ENCODE measurements at regions not wholly inside any gene's neighbourhood (a gene's known extent, or its start where the extent isn't known, plus 50 kb on each side); places are given as distances from the start of the nearest gene placed in this dataset.
"Not testable (repeated sequence)": the region's sequence is repeated elsewhere in the genome, so short reads cannot be mapped to it uniquely, and the experiment has no call there.

DNA sequence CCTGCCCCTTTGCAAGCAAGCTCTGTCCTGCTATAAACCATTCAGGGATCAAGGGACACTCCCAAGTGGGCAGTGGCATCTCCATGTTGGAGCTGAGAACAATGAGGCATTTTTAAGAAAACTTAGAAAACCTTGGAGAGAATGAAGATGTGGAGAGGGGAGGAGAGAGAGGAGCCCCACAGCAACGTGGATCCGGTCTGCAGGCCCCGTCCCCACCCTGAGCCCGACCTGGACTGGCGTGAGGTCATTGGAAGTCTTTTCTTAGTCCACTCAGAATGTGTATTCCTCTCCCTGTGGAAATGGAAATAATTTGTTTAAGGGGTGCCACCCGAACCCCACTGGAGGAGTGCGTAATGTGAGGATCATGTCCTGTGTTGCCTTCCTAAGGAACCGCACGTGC, 328.0 kb upstream of the COX7C start:
- not testable (repeated sequence) for DNase-seq

DNA sequence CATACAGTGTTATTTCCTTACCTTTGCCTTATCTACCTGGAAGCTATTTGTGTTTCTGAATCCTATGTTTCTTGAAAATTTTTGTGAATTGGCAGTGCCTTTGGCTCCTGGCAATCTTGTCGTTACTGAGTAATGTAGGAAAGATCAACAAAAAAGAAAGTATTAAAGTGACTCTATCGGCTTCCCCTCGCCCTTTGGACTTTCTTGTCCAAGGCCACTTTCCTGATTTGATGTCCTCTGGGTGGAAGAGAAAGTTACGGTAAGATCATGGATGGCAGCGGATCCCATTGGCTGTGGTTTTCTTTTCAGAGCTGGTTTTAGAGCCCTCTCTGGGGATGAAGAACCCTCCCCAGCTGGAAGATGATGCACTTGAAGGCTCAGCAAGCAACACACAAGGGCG, 324.9 kb upstream of the COX7C start:
- DNase-seq, result not testable (repeated sequence)

DNA sequence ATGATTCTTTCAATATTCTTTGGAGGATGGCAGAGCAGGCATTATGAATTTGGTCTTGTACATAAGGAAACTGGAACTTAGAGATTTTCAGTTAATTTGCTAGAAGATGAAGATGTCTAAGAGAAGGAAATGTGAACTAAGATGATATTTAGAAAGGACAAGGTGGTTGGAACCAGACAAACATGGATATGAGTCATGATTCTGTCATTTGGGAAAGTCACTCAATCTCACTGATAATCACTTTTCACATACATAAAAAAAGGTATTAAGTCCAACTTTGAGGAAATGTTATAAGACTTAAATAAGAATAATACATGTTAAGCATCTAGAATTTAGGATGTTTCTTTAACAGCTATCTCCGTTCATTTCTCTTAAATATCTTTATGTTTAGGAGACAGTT, 315.1 kb upstream of the COX7C start:
- not testable (repeated sequence) for DNase-seq

DNA sequence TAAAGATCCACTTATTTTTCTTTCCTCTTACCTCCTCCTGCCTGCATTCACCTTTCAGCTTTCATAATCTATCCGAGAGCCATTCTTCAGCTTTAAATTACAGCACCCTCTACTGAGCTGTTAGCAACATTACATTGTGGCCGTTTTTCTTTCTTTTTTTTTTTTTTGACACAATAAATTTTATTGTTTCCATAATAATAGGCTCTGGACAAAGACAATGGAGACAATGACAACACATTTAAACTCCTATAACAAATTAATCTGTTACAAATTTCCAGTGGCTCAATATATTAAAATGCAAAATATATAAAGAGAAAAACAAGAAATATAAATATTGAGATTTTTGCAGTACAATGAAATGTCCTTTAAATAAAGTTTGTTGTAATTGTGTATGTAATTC, 312.7 kb upstream of the COX7C start:
- DNase-seq, result peak; percentile 25

DNA sequence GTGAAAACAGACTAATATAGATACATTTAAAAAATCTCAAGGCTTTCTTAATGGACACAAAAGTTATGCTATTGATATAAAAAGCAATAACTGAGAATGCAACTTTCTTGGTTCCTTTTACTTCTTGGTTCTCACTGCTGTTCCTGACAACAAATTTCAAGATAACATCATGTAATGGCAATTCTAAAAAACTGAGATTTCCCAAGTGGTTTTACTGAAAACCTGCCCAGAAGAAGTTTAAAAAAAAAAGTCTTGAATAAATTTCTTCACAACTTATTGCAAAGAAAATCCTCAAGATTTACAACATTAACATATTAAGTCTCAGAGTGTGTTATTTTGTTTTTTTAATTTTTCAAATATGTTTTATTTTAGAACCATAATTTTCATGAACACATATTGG, 302.8 kb upstream of the COX7C start:
- no peak for DNase-seq

GRCh38 chr5:86320266-86320665, 297.5 kb upstream of the COX7C start:
- DNase-seq, result no peak

DNA sequence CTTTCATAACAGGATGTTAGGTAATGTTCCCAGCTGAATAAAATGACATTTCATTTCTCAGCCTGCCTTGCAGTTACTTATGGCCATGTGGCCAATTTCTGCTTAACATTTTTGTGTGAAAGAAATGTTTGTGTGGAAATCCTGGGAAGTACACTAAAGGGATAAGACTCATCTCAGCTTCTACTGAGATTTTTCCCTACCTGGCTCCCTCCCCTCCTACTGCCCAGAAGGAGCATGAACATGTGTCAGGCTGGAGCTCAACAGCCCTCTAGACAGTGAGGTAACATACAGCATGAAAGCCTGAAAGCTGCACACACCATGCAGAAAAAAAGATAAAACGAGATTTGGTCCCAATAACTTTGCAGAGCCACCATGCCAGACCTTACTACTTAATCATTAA, 288.4 kb upstream of the COX7C start:
- no peak for DNase-seq

DNA sequence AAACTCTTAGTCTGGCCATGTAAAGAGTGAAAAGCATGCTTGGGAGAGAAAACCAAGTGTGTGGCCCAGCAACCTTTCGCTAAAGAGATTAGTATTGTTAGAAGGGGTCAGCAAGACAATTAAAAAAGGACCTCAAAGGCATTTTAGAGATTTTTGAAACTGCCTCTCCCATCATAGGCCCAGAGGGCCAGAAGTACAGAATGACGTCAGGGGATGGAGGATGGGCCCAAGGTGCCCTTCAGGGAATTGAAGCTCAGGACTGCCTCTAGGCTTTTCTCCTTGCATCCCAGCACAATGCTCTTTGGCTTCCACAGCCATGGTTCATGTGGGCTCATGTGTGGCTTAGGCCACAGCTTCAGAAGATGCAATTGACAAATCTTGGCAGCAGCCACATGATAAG, 287.0 kb upstream of the COX7C start:
- no peak for DNase-seq

GRCh38 chr5:86332851-86333250, 284.9 kb upstream of the COX7C start:
- DNase-seq, result no peak

DNA sequence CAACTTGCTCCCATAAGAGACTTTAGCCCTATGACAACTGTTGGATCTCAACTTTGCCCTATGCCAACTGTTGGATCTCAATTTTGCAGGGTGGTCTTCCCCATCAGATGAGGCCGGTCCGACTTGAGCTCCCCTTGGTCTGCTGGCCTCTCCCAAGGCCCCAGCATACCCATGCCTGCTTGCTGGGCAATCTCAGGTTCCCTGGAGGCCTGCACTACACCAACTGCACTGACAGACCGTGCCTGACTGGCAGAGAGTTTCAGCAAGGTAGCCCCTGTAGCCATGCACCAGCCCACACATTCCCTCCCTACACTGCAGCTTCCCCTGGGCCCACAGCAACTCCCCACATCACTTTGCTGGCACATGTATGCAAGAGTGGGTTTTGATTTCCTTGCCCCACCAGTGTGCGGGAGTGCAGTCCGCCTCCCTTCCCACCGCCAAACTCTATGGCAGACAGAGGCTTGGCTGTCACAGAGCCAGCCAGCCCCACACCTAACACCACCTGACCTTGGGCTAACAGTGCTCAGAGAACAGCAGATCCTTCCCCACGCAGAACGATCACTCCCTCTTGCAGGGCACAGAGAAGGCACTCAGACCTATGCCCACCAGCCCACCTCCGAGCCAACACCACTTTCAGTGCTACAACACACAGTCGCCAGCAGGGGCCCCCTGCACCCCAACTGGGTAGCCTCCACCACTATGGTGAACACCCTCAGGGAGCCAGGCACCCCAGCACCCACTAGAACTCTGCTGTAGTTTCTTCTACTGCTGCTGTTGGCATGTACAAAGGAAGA, 279.9 kb upstream of the COX7C start:
- DNase-seq, result no peak

DNA sequence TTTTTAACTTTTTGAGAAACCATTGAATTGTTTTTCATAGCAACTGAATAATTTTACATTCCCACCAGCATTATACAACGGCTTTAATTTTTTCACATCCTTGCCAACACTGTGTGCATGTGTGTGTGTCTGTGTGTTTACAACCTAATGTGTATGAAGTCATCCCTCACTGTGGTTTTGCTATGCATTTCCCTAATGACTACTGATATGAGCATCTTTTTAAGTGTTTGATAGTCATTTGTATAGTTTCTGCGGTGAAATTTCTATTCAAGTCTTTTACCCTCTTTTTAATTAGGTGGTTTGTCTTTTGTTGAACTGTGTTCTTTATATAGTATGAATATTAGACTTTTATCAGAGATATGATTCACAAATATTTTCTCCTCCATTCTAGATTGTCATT, 263.1 kb upstream of the COX7C start:
- no peak for DNase-seq

GRCh38 chr5:86360801-86361200, 256.9 kb upstream of the COX7C start:
- DNase-seq, result no peak

DNA sequence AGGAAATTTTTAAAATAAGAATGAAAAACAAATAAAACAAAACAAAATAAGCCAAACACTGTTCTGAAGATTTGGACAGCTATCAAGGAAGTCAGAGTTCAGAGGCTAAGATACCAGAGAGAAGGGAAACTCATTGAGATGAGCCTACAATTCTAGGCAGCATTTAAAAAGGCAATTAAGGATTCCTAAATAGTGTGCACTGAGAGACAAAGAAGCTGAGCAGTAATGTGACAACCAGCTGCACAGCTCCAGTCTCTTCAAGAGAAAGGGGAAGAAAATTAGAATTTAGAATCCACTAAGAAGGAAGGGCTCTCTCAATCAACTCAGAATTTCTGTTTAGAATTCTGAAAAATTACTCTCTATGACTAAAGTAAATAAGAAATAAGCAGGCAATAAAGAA, 246.7 kb upstream of the COX7C start:
- DNase-seq, result no peak

DNA sequence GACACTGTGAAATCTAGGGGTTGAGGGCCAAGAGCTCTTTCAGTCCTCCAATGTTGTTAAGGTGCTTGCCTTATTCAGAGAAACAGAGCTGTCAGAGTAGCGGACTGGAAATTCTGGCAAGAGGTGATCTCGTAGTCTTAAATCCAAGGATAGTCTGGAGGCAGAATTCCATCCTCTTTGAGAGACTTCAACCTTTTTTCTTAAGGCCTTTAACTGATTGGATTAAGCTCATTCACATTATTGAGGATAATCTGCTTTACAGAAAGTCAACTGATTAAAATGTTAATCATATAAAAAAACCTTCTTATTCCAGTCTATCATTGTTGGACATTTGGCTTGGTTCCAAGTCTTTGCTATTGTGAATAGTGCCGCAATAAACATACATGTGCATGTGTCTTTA, 243.1 kb upstream of the COX7C start:
- no peak for DNase-seq

DNA sequence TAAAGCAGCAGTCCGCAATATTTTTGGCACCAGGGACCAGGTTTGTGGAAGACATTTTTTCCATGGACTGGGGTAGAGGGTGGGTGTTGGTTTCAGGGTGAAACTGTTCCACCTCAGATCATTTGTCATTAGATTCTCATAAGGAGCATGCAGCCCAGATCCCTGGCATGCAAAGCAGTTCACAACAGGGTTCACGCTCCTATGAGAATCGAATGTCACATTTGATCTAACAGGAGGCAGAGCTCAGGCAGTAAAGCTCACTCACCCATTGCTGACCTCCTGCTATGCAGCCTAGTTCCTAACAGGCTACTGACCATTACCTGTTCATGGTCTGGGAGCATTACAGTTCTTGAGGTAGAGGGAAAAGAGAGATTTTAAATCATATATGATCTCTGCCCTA, 241.5 kb upstream of the COX7C start:
- no peak for DNase-seq

DNA sequence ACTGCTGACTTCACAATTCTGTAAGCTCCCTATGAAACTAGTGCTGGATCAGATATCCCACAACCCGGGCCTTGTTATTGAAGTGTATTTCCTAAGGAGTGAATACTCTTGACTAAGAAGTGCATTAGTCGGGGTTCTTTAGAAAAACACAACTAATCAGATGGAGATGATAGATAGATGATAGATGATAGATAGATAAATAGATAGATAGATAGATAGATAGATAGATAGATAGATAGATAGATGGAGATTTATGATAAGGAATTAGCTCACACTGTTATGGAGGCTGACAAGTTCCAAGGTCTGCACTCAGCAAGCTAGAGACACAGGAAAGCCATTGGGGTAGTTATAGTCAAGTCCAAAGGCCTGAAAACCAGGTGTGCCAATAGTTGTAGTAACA, 214.6 kb upstream of the COX7C start:
- DNase-seq, result no peak

- no peak for DNase-seq
These were observed 213.5 kb upstream of the COX7C start for GRCh38 chr5:86404256-86404655.

DNA sequence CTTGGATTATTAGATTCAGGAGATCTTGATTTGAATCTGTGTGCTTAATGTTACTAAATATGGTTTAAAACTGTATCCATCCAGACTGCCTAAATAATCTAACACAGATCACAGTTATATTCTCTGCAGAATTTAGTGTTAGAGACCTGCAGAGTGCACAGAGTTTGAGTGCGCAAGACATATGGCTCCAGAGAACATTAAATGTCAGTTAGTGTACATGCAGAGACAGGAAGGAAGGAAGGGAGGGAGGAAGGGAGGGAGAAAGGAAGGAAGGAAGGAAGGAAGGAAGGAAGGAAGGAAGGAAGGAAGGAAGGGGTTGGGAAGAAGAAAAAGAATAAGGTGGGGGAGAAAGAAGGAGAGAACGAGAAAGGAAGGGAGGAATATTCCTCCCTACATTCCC, 210.0 kb upstream of the COX7C start:
- no peak for DNase-seq

GRCh38 chr5:86411596-86411995, 206.1 kb upstream of the COX7C start:
- DNase-seq, result no peak

DNA sequence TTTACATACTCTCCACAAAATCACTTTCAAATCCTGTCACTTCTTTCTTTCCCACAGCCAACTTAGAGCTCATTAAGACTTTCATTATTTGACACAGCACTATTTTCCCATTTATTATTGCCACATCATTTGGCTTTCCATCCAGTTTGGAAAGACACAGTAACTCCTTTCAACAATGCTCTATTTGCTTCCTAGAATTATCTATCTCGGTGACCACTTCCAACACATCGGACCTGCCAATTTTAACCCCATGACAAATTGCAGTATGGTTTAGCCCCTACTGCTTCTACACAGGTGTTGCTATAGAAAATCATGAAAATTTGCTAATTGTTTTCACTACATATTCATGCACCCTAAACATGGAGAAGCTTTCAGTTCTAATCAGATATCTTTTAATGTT, 190.6 kb upstream of the COX7C start:
- no peak for DNase-seq

- no peak for DNase-seq
These were observed 178.1 kb upstream of the COX7C start for GRCh38 chr5:86439593-86440110.

GRCh38 chr5:86442036-86442745, 175.6 kb upstream of the COX7C start:
- no peak for DNase-seq

- no peak for DNase-seq
These were observed 170.4 kb upstream of the COX7C start for GRCh38 chr5:86447362-86447761.

GRCh38 chr5:86452251-86452650, 165.5 kb upstream of the COX7C start:
- no peak for DNase-seq

DNA sequence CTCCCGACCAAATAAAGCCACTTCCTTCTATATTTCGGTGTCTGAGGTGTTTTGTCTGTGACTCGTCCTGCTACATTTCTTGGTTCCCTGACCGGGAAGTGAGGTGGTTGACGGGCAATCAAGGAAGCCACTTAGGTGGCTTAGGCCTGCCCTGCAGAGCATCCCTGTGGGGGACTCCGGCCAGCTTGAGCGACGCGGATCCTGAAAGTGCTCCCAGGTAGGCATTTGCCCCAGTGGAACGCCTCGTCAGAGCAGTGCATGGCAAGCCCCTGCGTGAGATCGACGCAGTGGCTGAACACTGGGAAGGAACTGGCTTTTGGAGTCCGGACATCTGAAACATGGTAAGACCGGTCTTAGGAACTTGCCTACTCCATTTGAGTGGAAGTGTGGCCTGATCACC, 157.2 kb upstream of the COX7C start:
- no peak for DNase-seq

All from NCI-H146 (cell line).